Neural cell (in vitro differentiated cells): ENCODE measurements at regions not wholly inside any gene's neighbourhood (a gene's known extent, or its start where the extent isn't known, plus 50 kb on each side); places are given as distances from the start of the nearest gene placed in this dataset.

ENCODE experiments used
- H2AFZ ChIP-seq: fragments of 200-600, 300-800 bp; sonication (generic), shearing (Covaris generic); 2 replicates; pipeline ENCODE4 v1.6.0; 2014; ENCODE audit warnings: low read depth, mild to moderate bottlenecking, antibody characterized with exemption, low read length, moderate library complexity
- H3F3A ChIP-seq: fragments of 200-600 bp; shearing (Covaris generic); 2 replicates; pipeline ENCODE4 v1.6.1; 2016; ENCODE audit warnings: mild to moderate bottlenecking, moderate library complexity, mixed read lengths, antibody characterized with exemption, low read length; ENCODE audit not compliant: insufficient read depth, poor library complexity, severe bottlenecking
- H3K27ac ChIP-seq: fragments of 200-600, 300-800 bp; sonication (generic), shearing (Covaris generic); 2 replicates; pipeline ENCODE4 v1.5.1; 2014; ENCODE audit warnings: mild to moderate bottlenecking, low read length, moderate library complexity
- H3K27me3 ChIP-seq: fragments of 300-800, 200-600 bp; sonication (generic), shearing (Covaris generic); 2 replicates; pipeline ENCODE4 v1.6.0; 2014; ENCODE audit warnings: mild to moderate bottlenecking, low read depth, low read length, moderate library complexity; ENCODE audit not compliant: insufficient read depth
- H3K36me3 ChIP-seq: fragments of 300-800, 200-600 bp; sonication (generic), shearing (Covaris generic); 2 replicates; pipeline ENCODE4 v1.5.1; 2014; ENCODE audit warnings: mild to moderate bottlenecking, antibody characterized with exemption, low read length, moderate library complexity; ENCODE audit not compliant: insufficient read depth
- H3K4me2 ChIP-seq: fragments of 300-800, 200-600 bp; sonication (generic), shearing (Covaris generic); 2 replicates; pipeline ENCODE4 v1.6.0; 2014; ENCODE audit warnings: mild to moderate bottlenecking, low read length
- H3K4me3 ChIP-seq: fragments of 300-800, 200-600 bp; sonication (generic), shearing (Covaris generic); 2 replicates; pipeline ENCODE4 v1.5.1; 2014; ENCODE audit warnings: mild to moderate bottlenecking, low read length, moderate library complexity
- H3K79me2 ChIP-seq: fragments of 200-600 bp; shearing (Covaris generic); replicated peaks from 2 replicates; pipeline ENCODE4 v1.6.0; 2014; ENCODE audit warnings: mild to moderate bottlenecking, low read length, moderate library complexity; ENCODE audit not compliant: insufficient read depth
- H3K9ac ChIP-seq: fragments of 300-800, 200-600 bp; sonication (generic), shearing (Covaris generic); 2 replicates; pipeline ENCODE4 v1.6.1; 2016; ENCODE audit warnings: mild to moderate bottlenecking, low read length, mixed read lengths
- H3K9me2 ChIP-seq: fragments of 200-600 bp; shearing (Covaris generic); 2 replicates; pipeline ENCODE4 v1.6.1; 2016; ENCODE audit warnings: mild to moderate bottlenecking, low read length, mixed read lengths; ENCODE audit not compliant: insufficient read depth
- H3K9me3 ChIP-seq: fragments of 200-600, 300-800 bp; sonication (generic), shearing (Covaris generic); 2 replicates; pipeline ENCODE4 v1.6.1; 2016; ENCODE audit warnings: mild to moderate bottlenecking, mixed run types, low read length, moderate library complexity, mixed read lengths
- H4K20me1 ChIP-seq: fragments of 200-600 bp; shearing (Covaris generic); 2 replicates; pipeline ENCODE4 v1.6.1; 2016; ENCODE audit warnings: mild to moderate bottlenecking, mixed run types; ENCODE audit not compliant: insufficient read depth
- EP300 ChIP-seq: fragments of 450-650 bp; conservative IDR thresholded peaks from 2 replicates; pipeline ENCODE4 v1.6.1; 2014; ENCODE audit warnings: antibody characterized with exemption, mild to moderate bottlenecking, moderate library complexity; ENCODE audit not compliant: poor library complexity, severe bottlenecking
- EZH2 ChIP-seq: fragments of 200-600, 300-800 bp; shearing (Covaris generic), sonication (generic); IDR thresholded peaks from 2 replicates; pipeline ENCODE4 v1.6.1; 2014; ENCODE audit warnings: antibody characterized with exemption, low read length, borderline replicate concordance, mild to moderate bottlenecking; ENCODE audit not compliant: insufficient read depth, poor library complexity, severe bottlenecking
- MXI1 ChIP-seq: fragments of 450-650 bp; conservative IDR thresholded peaks from 2 replicates; pipeline ENCODE4 v1.6.1; 2014; ENCODE audit warnings: antibody characterized with exemption, mild to moderate bottlenecking; ENCODE audit not compliant: poor library complexity, severe bottlenecking
- POLR2AphosphoS5 ChIP-seq: IDR thresholded peaks from 2 replicates; pipeline ENCODE4 v1.6.1; 2012
- RAD21 ChIP-seq: fragments of 450-650 bp; conservative IDR thresholded peaks from 2 replicates; pipeline ENCODE4 v1.6.1; 2014; ENCODE audit warnings: antibody characterized with exemption, mild to moderate bottlenecking, moderate library complexity
- REST ChIP-seq: IDR thresholded peaks from 2 replicates; pipeline ENCODE4 v1.6.1; 2012; ENCODE audit warnings: borderline replicate concordance
- SMC3 ChIP-seq: fragments of 450-650 bp; conservative IDR thresholded peaks from 2 replicates; pipeline ENCODE4 v1.6.1; 2014; ENCODE audit warnings: antibody characterized with exemption, mild to moderate bottlenecking, moderate library complexity; ENCODE audit not compliant: poor library complexity
- TAF1 ChIP-seq: IDR thresholded peaks from 2 replicates; pipeline ENCODE4 v1.6.1; 2012; ENCODE audit warnings: low read depth
- TF ChIP-seq, protein P1 (sequence below): fragments of 450-650 bp; IDR thresholded peaks from 2 replicates; pipeline ENCODE4 v1.5.1; 2014; ENCODE audit warnings: antibody characterized with exemption, mild to moderate bottlenecking, moderate library complexity; ENCODE audit not compliant: poor library complexity, severe bottlenecking

DNA sequence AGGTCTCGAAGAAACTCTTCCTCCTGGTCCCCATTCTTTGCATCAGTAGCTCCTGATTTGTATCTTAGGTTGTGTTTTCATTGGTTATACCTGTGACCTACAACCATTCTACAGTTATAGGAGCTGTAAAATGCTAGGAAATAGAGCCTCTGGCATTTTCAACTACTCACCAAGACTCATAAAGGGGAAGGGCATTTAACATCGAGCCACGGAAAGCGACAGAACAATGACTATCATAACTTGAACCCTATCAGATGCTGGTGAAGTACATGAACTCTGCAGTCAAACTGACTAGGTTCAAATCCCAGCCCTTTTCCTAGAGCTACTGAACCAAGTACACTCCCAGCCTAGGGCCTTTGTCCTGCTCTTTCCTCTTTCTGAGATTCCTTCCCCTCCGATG lies 588.0 kb downstream of the SOX6 start:
- no peak overlapping the region for H3K27ac ChIP-seq
- H3K9ac ChIP-seq: no peak overlapping the region
- H3K4me2 ChIP-seq: no peak overlapping the region
- no peaks in the 10 kb centered on the region for H3K9me3 ChIP-seq
- no peak overlapping the region for H3K4me3 ChIP-seq
- no peaks in the 10 kb centered on the region for H3F3A ChIP-seq
- TF ChIP-seq TAF1 (no peak), MXI1 (no peak), POLR2AphosphoS5 (no peak), SMC3 (no peak), EP300 (no peak)
- H3K36me3 ChIP-seq: no peaks in the 10 kb centered on the region
- no peaks in the 10 kb centered on the region for H3K79me2 ChIP-seq
- H3K9me2 ChIP-seq: no peaks in the 10 kb centered on the region
- H4K20me1 ChIP-seq: no peaks in the 10 kb centered on the region
- no peak overlapping the region for H2AFZ ChIP-seq
- H3K27me3 ChIP-seq: no peaks in the 10 kb centered on the region

DNA sequence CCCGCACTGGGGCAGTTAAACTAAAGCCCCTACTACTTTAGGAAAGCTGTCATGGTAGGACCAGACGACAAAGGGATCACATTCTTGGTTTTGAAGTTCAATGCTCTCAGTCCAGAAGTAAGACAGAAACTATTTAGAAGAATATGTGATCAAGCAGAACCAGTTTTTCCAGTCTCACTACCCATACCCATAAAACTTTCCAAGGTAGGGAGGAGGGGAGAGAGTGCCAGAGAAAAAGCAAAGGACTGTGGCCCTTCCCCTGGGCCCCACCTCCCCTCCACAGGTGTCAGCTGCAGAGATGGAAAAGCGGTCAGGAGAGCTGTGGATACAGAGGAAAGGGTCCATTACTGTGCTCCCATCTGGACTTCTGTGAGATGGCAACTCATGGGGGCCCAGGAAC lies 587.1 kb downstream of the SOX6 start:
- Histone ChIP-seq H3K27ac (no peak overlapping the region), H3K79me2 (no peaks in the 10 kb centered on the region), H3K9ac (no peak overlapping the region), H3K9me3 (no peaks in the 10 kb centered on the region), H3K4me3 (no peak overlapping the region), H3K27me3 (no peaks in the 10 kb centered on the region), H2AFZ (no peak overlapping the region), H3F3A (peaks cover 2% of the 10 kb centered on the region), H3K36me3 (no peaks in the 10 kb centered on the region), H4K20me1 (no peaks in the 10 kb centered on the region), H3K4me2 (no peak overlapping the region), H3K9me2 (no peaks in the 10 kb centered on the region)
- no peak for TF ChIP-seq SMC3
- no peak for TF ChIP-seq MXI1
- TF ChIP-seq EP300: no peak
- TF ChIP-seq REST: no peak
- TF ChIP-seq, protein P1, sequence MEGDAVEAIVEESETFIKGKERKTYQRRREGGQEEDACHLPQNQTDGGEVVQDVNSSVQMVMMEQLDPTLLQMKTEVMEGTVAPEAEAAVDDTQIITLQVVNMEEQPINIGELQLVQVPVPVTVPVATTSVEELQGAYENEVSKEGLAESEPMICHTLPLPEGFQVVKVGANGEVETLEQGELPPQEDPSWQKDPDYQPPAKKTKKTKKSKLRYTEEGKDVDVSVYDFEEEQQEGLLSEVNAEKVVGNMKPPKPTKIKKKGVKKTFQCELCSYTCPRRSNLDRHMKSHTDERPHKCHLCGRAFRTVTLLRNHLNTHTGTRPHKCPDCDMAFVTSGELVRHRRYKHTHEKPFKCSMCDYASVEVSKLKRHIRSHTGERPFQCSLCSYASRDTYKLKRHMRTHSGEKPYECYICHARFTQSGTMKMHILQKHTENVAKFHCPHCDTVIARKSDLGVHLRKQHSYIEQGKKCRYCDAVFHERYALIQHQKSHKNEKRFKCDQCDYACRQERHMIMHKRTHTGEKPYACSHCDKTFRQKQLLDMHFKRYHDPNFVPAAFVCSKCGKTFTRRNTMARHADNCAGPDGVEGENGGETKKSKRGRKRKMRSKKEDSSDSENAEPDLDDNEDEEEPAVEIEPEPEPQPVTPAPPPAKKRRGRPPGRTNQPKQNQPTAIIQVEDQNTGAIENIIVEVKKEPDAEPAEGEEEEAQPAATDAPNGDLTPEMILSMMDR: no peak
- TF ChIP-seq POLR2AphosphoS5: no peak
- TF ChIP-seq EZH2: no peak
- no peak for TF ChIP-seq RAD21
- no peak for TF ChIP-seq TAF1
